ENCODE measurements at regions not wholly inside any gene's neighbourhood (a gene's known extent, or its start where the extent isn't known, plus 50 kb on each side); places are given as distances from the start of the nearest gene placed in this dataset.

DNA sequence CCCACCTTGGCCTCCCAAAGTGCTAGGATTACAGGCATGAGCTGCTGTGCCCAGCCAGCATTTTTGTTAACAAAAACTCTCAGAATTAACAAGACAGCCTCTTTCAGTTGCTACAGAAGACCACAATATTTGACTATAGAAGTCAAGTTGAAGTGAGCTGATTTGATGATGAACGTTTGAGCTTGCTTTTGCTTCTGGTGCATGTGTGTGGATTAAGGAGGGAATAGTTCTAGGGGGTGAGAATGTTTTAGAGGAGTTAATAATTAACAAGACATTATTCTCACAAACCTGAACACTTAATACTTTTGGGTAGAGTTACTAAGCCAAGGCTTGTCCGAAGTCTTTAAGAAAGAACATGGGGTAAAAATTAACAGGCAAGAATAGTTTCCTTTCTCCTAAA, 191.6 kb downstream of the TENT4A start:
- Histone ChIP-seq H3K27me3 (no peaks in the 10 kb centered on the region), H3K9me3 (no peaks in the 10 kb centered on the region), H3K4me1 (no peaks in the 10 kb centered on the region), H3K36me3 (no peaks in the 10 kb centered on the region), H3K4me3 (no peak overlapping the region), H3K27ac (no peak overlapping the region)
- intact Hi-C loops (cut with DNase I; ENCODE audit: low total_unique reads) (no loop called here), in situ Hi-C loops (cut with MboI; ENCODE audit: low sequenced_read_pairs in 4 of 4) (no loop called here)
- ATAC-seq (no peak), DNase-seq (no peak)
- no peak for TF ChIP-seq POLR2A (IDR thresholded peaks at IDR 0.05)
- TF ChIP-seq, protein P1, sequence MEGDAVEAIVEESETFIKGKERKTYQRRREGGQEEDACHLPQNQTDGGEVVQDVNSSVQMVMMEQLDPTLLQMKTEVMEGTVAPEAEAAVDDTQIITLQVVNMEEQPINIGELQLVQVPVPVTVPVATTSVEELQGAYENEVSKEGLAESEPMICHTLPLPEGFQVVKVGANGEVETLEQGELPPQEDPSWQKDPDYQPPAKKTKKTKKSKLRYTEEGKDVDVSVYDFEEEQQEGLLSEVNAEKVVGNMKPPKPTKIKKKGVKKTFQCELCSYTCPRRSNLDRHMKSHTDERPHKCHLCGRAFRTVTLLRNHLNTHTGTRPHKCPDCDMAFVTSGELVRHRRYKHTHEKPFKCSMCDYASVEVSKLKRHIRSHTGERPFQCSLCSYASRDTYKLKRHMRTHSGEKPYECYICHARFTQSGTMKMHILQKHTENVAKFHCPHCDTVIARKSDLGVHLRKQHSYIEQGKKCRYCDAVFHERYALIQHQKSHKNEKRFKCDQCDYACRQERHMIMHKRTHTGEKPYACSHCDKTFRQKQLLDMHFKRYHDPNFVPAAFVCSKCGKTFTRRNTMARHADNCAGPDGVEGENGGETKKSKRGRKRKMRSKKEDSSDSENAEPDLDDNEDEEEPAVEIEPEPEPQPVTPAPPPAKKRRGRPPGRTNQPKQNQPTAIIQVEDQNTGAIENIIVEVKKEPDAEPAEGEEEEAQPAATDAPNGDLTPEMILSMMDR (IDR thresholded peaks at IDR 0.05 in 4 of 5, conservative IDR thresholded peaks at IDR 0.05 in 1 of 5): no peak

DNA sequence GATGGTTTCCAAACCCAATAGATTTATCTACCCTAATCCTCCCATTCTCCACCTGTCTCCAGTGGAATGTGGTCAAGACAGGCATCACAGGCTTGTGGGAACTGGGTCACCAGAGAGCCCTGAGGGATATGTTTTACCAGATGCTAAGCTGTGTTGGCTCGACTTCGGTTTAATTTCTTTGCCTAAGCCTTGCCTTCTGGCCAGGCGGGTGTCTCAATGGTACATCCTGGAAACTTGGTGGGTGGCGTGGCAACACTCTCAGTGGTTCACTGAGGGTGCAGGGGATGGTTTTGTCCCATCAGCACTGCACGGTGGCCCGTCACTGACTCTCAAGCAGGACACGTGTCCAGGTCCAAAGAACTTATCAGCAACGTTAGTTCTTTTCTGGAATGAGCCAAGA, 192.2 kb downstream of the TENT4A start:
- H3K4me3 ChIP-seq: no peak overlapping the region
- peak; percentile 49 to 65 for ATAC-seq
- no peaks in the 10 kb centered on the region for H3K36me3 ChIP-seq
- no peaks in the 10 kb centered on the region for H3K27me3 ChIP-seq
- DNase-seq: peak in 1 of 2 donors; percentile 43
- no peaks in the 10 kb centered on the region for H3K4me1 ChIP-seq
- TF ChIP-seq, protein P1 (IDR thresholded peaks at IDR 0.05 in 4 of 5, conservative IDR thresholded peaks at IDR 0.05 in 1 of 5): no peak
- TF ChIP-seq POLR2A (IDR thresholded peaks at IDR 0.05): no peak
- peak overlapping the region in 1 of 4 donors; percentile 6 for H3K27ac ChIP-seq
- no peaks in the 10 kb centered on the region for H3K9me3 ChIP-seq
- in situ Hi-C loops (cut with MboI; ENCODE audit: low sequenced_read_pairs in 4 of 4) (no loop called here), intact Hi-C loops (cut with DNase I; ENCODE audit: low total_unique reads) (no loop called here)

DNA sequence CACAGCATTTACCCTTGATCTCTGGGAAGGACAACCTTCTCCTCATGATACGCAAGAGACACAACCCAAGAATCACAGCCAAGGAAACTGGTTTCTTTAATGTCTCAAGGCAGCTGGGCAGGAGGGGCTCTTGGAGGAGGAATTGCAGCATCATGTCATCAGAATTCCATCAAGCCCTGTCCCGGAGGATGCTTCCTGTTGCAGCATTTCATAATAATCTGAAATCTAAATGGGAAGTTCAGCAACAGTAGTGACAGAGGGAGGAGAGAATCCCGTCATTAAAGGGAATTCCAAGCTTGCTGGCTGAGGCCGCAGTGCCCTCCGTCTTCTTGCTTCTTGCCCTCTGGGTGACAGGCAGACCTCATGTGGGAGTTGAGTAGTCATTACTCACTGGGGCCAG, 192.7 kb downstream of the TENT4A start:
- intact Hi-C loops (cut with DNase I; ENCODE audit: low total_unique reads) (no loop called here), in situ Hi-C loops (cut with MboI; ENCODE audit: low sequenced_read_pairs in 4 of 4) (no loop called here)
- DNase-seq (peak; percentile 26 to 48), ATAC-seq (peak; percentile 64 to 72)
- H3K27me3 ChIP-seq: no peaks in the 10 kb centered on the region
- H3K27ac ChIP-seq: no peak overlapping the region
- H3K4me1 ChIP-seq: no peaks in the 10 kb centered on the region
- no peaks in the 10 kb centered on the region for H3K9me3 ChIP-seq
- no peak overlapping the region for H3K4me3 ChIP-seq
- TF ChIP-seq, protein P1 (IDR thresholded peaks at IDR 0.05 in 4 of 5, conservative IDR thresholded peaks at IDR 0.05 in 1 of 5): no peak
- TF ChIP-seq POLR2A (IDR thresholded peaks at IDR 0.05): no peak
- H3K36me3 ChIP-seq: no peaks in the 10 kb centered on the region

DNA sequence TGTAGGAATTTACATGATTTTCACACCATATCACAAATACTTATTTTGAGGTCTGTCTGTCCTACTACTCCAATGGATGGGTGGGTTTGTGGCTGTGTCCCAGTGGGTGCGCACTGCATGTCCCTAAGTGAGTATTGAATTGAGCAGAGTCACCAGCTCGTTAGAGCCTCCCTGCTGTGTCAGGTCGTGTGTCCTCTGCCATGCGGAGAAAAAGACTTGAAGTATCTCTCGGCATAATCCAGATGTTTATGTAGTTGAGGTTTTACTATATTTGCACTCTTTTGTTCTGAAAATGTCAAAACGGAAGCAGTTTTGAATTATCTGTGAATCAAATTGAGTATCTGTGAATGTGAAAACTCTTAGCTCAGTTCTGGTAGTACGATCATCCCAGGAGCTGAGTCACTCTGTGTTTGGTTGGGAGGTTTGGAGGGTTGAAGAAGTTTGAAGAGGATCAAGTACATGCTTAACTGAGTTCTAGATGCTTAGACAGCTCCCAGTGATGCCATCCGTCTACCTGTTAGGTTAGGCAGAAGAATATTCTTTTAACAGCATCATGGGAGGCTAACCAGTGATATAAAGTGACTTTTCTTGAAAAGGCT, 194.2 kb downstream of the TENT4A start:
- ATAC-seq: no peak
- in situ Hi-C loops (cut with MboI; ENCODE audit: low sequenced_read_pairs in 4 of 4): no loop called here
- H3K36me3 ChIP-seq: no peaks in the 10 kb centered on the region
- no peaks in the 10 kb centered on the region for H3K4me1 ChIP-seq
- no peak overlapping the region for H3K4me3 ChIP-seq
- no peaks in the 10 kb centered on the region for H3K9me3 ChIP-seq
- TF ChIP-seq POLR2A (IDR thresholded peaks at IDR 0.05): no peak
- TF ChIP-seq, protein P1 (IDR thresholded peaks at IDR 0.05 in 4 of 5, conservative IDR thresholded peaks at IDR 0.05 in 1 of 5): no peak
- H3K27ac ChIP-seq: no peak overlapping the region
- DNase-seq: no peak
- intact Hi-C loops (cut with DNase I; ENCODE audit: low total_unique reads): no loop called here
- H3K27me3 ChIP-seq: no peaks in the 10 kb centered on the region

DNA sequence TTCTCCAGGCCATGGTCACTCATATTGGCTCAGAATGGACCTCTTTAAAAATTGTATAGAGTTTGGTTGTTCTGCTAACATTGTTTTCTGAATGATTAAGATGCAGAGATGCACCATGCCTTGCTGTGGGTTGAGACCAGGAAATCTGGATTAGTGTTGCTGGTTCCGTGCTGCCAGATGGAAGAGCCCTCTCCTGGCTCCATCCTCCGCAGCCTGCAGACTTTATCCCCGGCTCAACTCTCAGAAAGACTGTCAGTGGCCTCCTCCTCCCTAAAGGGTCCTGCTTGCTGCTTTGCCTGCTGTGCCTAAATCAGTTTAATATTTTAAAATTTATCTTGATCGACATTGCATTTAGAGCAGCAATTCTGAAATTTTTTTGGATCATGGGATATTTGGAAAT, 196.7 kb downstream of the TENT4A start:
- no peak overlapping the region for H3K4me3 ChIP-seq
- in situ Hi-C loops (cut with MboI; ENCODE audit: low sequenced_read_pairs in 4 of 4) (no loop called here), intact Hi-C loops (cut with DNase I; ENCODE audit: low total_unique reads) (no loop called here)
- no peak overlapping the region for H3K27ac ChIP-seq
- no peaks in the 10 kb centered on the region for H3K36me3 ChIP-seq
- TF ChIP-seq POLR2A (IDR thresholded peaks at IDR 0.05): no peak
- H3K9me3 ChIP-seq: no peaks in the 10 kb centered on the region
- DNase-seq (no peak), ATAC-seq (no peak)
- no peaks in the 10 kb centered on the region for H3K27me3 ChIP-seq
- H3K4me1 ChIP-seq: no peaks in the 10 kb centered on the region

Measured in gastrocnemius medialis (tissue), 4 donors.